H1 (cell line): ENCODE measurements at regions not wholly inside any gene's neighbourhood (a gene's known extent, or its start where the extent isn't known, plus 50 kb on each side); places are given as distances from the start of the nearest gene placed in this dataset.

ENCODE experiments used
- CTCF ChIA-PET: fragments of 300-600 bp; sonication (Branson Sonifier 250); formaldehyde crosslinking; loops from one replicate; lab custom pipeline; 2021; ENCODE audit not compliant: partially characterized antibody; lab: Charles Lee
- POLR2A ChIA-PET: fragments of 300-600 bp; sonication (Branson Sonifier 250); formaldehyde crosslinking; loops from one replicate; lab custom pipeline; 2021; ENCODE audit warnings: inconsistent platforms; ENCODE audit not compliant: partially characterized antibody; lab: Charles Lee
- DNase-seq, 2 experiments: peaks; one replicate each; pipeline versions ENCODE4 v3.0.0 to v3.0.0-alpha.2; 2010 to 2022; ENCODE audit warnings: low spot score in 2 of 2, low read depth in 1 of 2, mixed read lengths in 1 of 2
- FAIRE-seq: peaks from 2 replicates; lab custom pipeline; 2011; peaks lifted over from hg19 to GRCh38; lab: Jason Lieb, UNC
- H2AFZ ChIP-seq: 2 replicates; pipeline ENCODE4 v1.8.1; 2012; ENCODE audit warnings: low read length, inconsistent platforms
- H2AK5ac ChIP-seq: 2 replicates; pipeline ENCODE4 v1.6.1; 2013; ENCODE audit warnings: low read depth, low read length
- H2BK120ac ChIP-seq: replicated peaks from 2 replicates; pipeline ENCODE3; 2013; ENCODE audit warnings: low read depth, low read length, inconsistent platforms
- H2BK12ac ChIP-seq: 2 replicates; pipeline ENCODE4 v1.6.1; 2013; ENCODE audit warnings: low read depth, low read length
- H2BK15ac ChIP-seq: 2 replicates; pipeline ENCODE4 v1.6.1; 2013; ENCODE audit warnings: low read length
- H2BK20ac ChIP-seq: 2 replicates; pipeline ENCODE4 v1.6.1; 2013; ENCODE audit warnings: low read length
- H2BK5ac ChIP-seq: 2 replicates; pipeline ENCODE4 v1.6.1; 2013; ENCODE audit warnings: low read depth, low read length
- H3K14ac ChIP-seq: 2 replicates; pipeline ENCODE4 v1.6.1; 2013; ENCODE audit warnings: inconsistent platforms; ENCODE audit not compliant: insufficient read length
- H3K18ac ChIP-seq: 2 replicates; pipeline ENCODE4 v1.6.1; 2013; ENCODE audit warnings: low read length; ENCODE audit errors: extremely low read depth
- H3K23ac ChIP-seq: 2 replicates; pipeline ENCODE4 v1.6.1; 2013; ENCODE audit warnings: inconsistent platforms; ENCODE audit not compliant: insufficient read length
- H3K23me2 ChIP-seq: 2 replicates; pipeline ENCODE4 v1.6.1; 2013; ENCODE audit warnings: low read depth, low read length
- H3K27ac ChIP-seq: 2 replicates; pipeline ENCODE4 v1.6.1; 2011; ENCODE audit warnings: low read depth, low read length, inconsistent platforms
- H3K27me3 ChIP-seq, 4 experiments: replicated peaks in 1 of 4; 1 replicate in 1 of 4; 2 replicates in 3 of 4; pipeline versions ENCODE4 v1.6.1 to v1.8.1; 2011 to 2013; ENCODE audit warnings: low read length in 3 of 4, mild to moderate bottlenecking in 3 of 4, inconsistent platforms in 2 of 4, mixed read lengths in 2 of 4, moderate library complexity in 1 of 4; ENCODE audit not compliant: control insufficient read depth in 3 of 4, insufficient read depth in 3 of 4; ENCODE audit errors: extremely low read depth in 1 of 4
- H3K36me3 ChIP-seq, 4 experiments: 2 replicates each; pipeline versions ENCODE4 v1.6.1 to v1.8.1; 2011 to 2013; ENCODE audit warnings: mild to moderate bottlenecking in 4 of 4, low read length in 3 of 4, moderate library complexity in 2 of 4, control low read depth in 1 of 4, inconsistent platforms in 1 of 4; ENCODE audit not compliant: insufficient read depth in 4 of 4, control insufficient read depth in 2 of 4
- H3K4ac ChIP-seq: replicated peaks from 2 replicates; pipeline ENCODE3; 2013; ENCODE audit warnings: low read length, low read depth, mixed read lengths, inconsistent platforms; ENCODE audit not compliant: insufficient read length
- H3K4me1 ChIP-seq, 4 experiments: replicated peaks in 1 of 4; 1 replicate in 1 of 4; 2 replicates in 3 of 4; pipeline versions ENCODE4 v1.6.1 to v1.8.1; 2011 to 2013; ENCODE audit warnings: low read length in 3 of 4, inconsistent platforms in 2 of 4, mixed read lengths in 1 of 4; ENCODE audit not compliant: insufficient read depth in 4 of 4, control insufficient read depth in 3 of 4
- H3K4me2 ChIP-seq, 2 experiments: 2 replicates each; pipeline versions ENCODE4 v1.6.1 to v1.8.1; 2011 to 2013; ENCODE audit warnings: low read depth in 2 of 2, low read length in 2 of 2, control low read depth in 1 of 2, inconsistent platforms in 1 of 2, mild to moderate bottlenecking in 1 of 2; ENCODE audit not compliant: insufficient read depth in 1 of 2
- H3K4me3 ChIP-seq, 4 experiments: fragments of 200-600, 300-600 bp in 1 of 4; sonication (generic), shearing (Covaris generic), sonication (Bioruptor Twin) in 1 of 4; 2 replicates each; pipeline versions ENCODE4 v1.5.1 to v1.8.1; 2011 to 2016; ENCODE audit warnings: low read length in 4 of 4, low read depth in 3 of 4, control low read depth in 2 of 4, inconsistent platforms in 2 of 4, mild to moderate bottlenecking in 2 of 4, mixed read lengths in 1 of 4, moderate library complexity in 1 of 4; ENCODE audit not compliant: insufficient read depth in 2 of 4; ENCODE audit errors: extremely low read depth in 1 of 4
- H3K56ac ChIP-seq: replicated peaks from 2 replicates; pipeline ENCODE3; 2013; ENCODE audit warnings: low read depth, mild to moderate bottlenecking, mixed read lengths, low read length, inconsistent platforms; ENCODE audit not compliant: insufficient read length
- H3K79me1 ChIP-seq: 2 replicates; pipeline ENCODE4 v1.6.1; 2013; ENCODE audit warnings: low read depth, low read length, control low read depth
- H3K79me2 ChIP-seq, 2 experiments: 2 replicates each; pipeline versions ENCODE4 v1.6.1 to v1.8.1; 2012 to 2013; ENCODE audit warnings: low read length in 2 of 2, mild to moderate bottlenecking in 2 of 2, inconsistent platforms in 1 of 2; ENCODE audit not compliant: insufficient read depth in 2 of 2, control insufficient read depth in 1 of 2
- H3K9ac ChIP-seq, 4 experiments: replicated peaks in 1 of 4; 1 replicate in 1 of 4; 2 replicates in 3 of 4; pipeline versions ENCODE4 v1.6.1 to v1.8.1; 2011 to 2013; ENCODE audit warnings: low read depth in 3 of 4, low read length in 3 of 4, control low read depth in 2 of 4, mild to moderate bottlenecking in 2 of 4, moderate library complexity in 2 of 4, inconsistent platforms in 1 of 4; ENCODE audit errors: extremely low read depth in 1 of 4
- H3K9me3 ChIP-seq, 2 experiments: 2 replicates each; pipeline versions ENCODE4 v1.6.1 to v1.8.1; 2012 to 2013; ENCODE audit warnings: mild to moderate bottlenecking in 2 of 2, moderate library complexity in 2 of 2, control low read depth in 1 of 2, inconsistent platforms in 1 of 2, low read depth in 1 of 2, low read length in 1 of 2, mixed read lengths in 1 of 2; ENCODE audit not compliant: insufficient read depth in 2 of 2
- H4K20me1 ChIP-seq, 2 experiments: replicated peaks in 1 of 2; 2 replicates each; pipeline versions ENCODE3 to v1.8.1; 2011 to 2013; ENCODE audit warnings: inconsistent platforms in 2 of 2, low read length in 2 of 2, mild to moderate bottlenecking in 1 of 2; ENCODE audit not compliant: insufficient read depth in 2 of 2, control insufficient read depth in 1 of 2
- H4K5ac ChIP-seq: 2 replicates; pipeline ENCODE4 v1.6.1; 2013; ENCODE audit warnings: low read length, low read depth, mixed read lengths, inconsistent platforms; ENCODE audit not compliant: insufficient read length
- H4K8ac ChIP-seq: 2 replicates; pipeline ENCODE4 v1.8.0; 2013; ENCODE audit warnings: mild to moderate bottlenecking, moderate library complexity, low read length, inconsistent platforms; ENCODE audit not compliant: insufficient read depth; ENCODE audit errors: extremely low read depth
- H4K91ac ChIP-seq: replicated peaks from 2 replicates; pipeline ENCODE3; 2013; ENCODE audit warnings: low read length, mixed read lengths, inconsistent platforms; ENCODE audit not compliant: insufficient read length
- ATF2 ChIP-seq: IDR thresholded peaks from 2 replicates; pipeline ENCODE4 v1.6.1; 2012; ENCODE audit warnings: low read length, inconsistent platforms
- BACH1 ChIP-seq: IDR thresholded peaks from 2 replicates; pipeline ENCODE4 v1.6.1; 2012; ENCODE audit warnings: low read length, improper control_type of control experiment
- CBX5 ChIP-seq: fragments of 300-800, 300-1000 bp; sonication (generic); IDR thresholded peaks from 2 replicates; pipeline ENCODE4 v1.7.1; 2016; ENCODE audit warnings: antibody characterized with exemption, low read length, low read depth
- CTBP2 ChIP-seq: IDR thresholded peaks from 2 replicates; pipeline ENCODE4 v1.7.0; 2011; ENCODE audit warnings: borderline replicate concordance, mild to moderate bottlenecking, moderate library complexity, mixed read lengths, low read length; ENCODE audit not compliant: insufficient read depth, insufficient read length
- RAD21 ChIP-seq, 2 experiments: IDR thresholded peaks in 1 of 2; conservative IDR thresholded peaks in 1 of 2; 2 replicates each; pipeline ENCODE4 v1.6.1; 2011; ENCODE audit warnings: low read depth in 2 of 2, low read length in 2 of 2, improper control_type of control experiment in 1 of 2, inconsistent platforms in 1 of 2, mild to moderate bottlenecking in 1 of 2, moderate library complexity in 1 of 2
- SAP30 ChIP-seq: fragments of 300-600 bp; sonication (generic); IDR thresholded peaks from 2 replicates; pipeline ENCODE4 v1.7.1; 2012; ENCODE audit warnings: low read length, moderate library complexity, mild to moderate bottlenecking, inconsistent platforms; ENCODE audit not compliant: insufficient read depth, insufficient replicate concordance
- SP2 ChIP-seq: IDR thresholded peaks from 2 replicates; pipeline ENCODE4 v1.6.1; 2012; ENCODE audit warnings: mild to moderate bottlenecking, low read length, inconsistent platforms
- WGBS, 2 experiments: shearing (Covaris generic) in 1 of 2; methylation state at CpG; one replicate each; pipeline versions ENCODE4 v1.1.6 to v1.1.7; 2013 to 2015; ENCODE audit warnings: low lambda C conversion rate in 2 of 2, mixed read lengths in 2 of 2, inconsistent platforms in 1 of 2, low coverage in 1 of 2, missing lambda C conversion rate in 1 of 2; ENCODE audit not compliant: insufficient replicate concordance in 2 of 2, insufficient coverage in 1 of 2, insufficient read length in 1 of 2; ENCODE audit errors: extremely low coverage in 1 of 2, missing lambda C conversion rate in 1 of 2; 5-methylcytosine and 5-hydroxymethylcytosine counted together

- no peak overlapping the region for H2BK120ac ChIP-seq
- H3K79me2 ChIP-seq = no peaks in the 10 kb centered on the region
- no peak overlapping the region for H2BK20ac ChIP-seq
- H3K79me1 ChIP-seq = no peaks in the 10 kb centered on the region
- H3K4me3 ChIP-seq = no peak overlapping the region
- no peak overlapping the region for H2BK15ac ChIP-seq
- no peak overlapping the region for H3K23ac ChIP-seq
- H3K14ac ChIP-seq = no peak overlapping the region
- no peaks in the 10 kb centered on the region for H3K36me3 ChIP-seq
- H3K4ac ChIP-seq = no peak overlapping the region
- CTCF ChIA-PET = no interaction called here
- FAIRE-seq (no peak), DNase-seq (no peak)
- H4K91ac ChIP-seq = no peak overlapping the region
- H2AFZ ChIP-seq = no peak overlapping the region
- no peak overlapping the region for H2BK5ac ChIP-seq
- 89% methylated on average over 2 of the region's 2 CpGs; no CpG with 5 or more reads in 1 of the 2 experiments for WGBS, 2 experiments
- H3K27ac ChIP-seq = no peak overlapping the region
- H4K8ac ChIP-seq = no peak overlapping the region
- H4K20me1 ChIP-seq = no peaks in the 10 kb centered on the region
- H3K27me3 ChIP-seq = no peaks in the 10 kb centered on the region
- H3K9me3 ChIP-seq = no peaks in the 10 kb centered on the region
- TF ChIP-seq ATF2 = no peak
- TF ChIP-seq BACH1 = no peak
- no peak for TF ChIP-seq SP2
- TF ChIP-seq CTBP2 = no peak
- no peak for TF ChIP-seq SAP30
- no peak for TF ChIP-seq RAD21 (IDR thresholded peaks at IDR 0.05 in 1 of 2, conservative IDR thresholded peaks at IDR 0.05 in 1 of 2; ENCODE audit: low read depth in 2 of 2, low read length in 2 of 2)
- no peak for TF ChIP-seq CBX5
- POLR2A ChIA-PET = no interaction called here
- no peak overlapping the region for H3K4me2 ChIP-seq
- no peak overlapping the region for H2AK5ac ChIP-seq
- no peaks in the 10 kb centered on the region; the same call in 1 of the 2 replicates for H3K23me2 ChIP-seq
- H2BK12ac ChIP-seq = no peak overlapping the region
- H4K5ac ChIP-seq = no peak overlapping the region
- H3K9ac ChIP-seq = no peak overlapping the region
- no peak overlapping the region for H3K18ac ChIP-seq
- no peaks in the 10 kb centered on the region for H3K4me1 ChIP-seq
- no peak overlapping the region for H3K56ac ChIP-seq
Measured at GRCh38 chr5:68011259-68011760, 204.2 kb upstream of the PIK3R1 start.
